AG04450 (cell line): ENCODE measurements at regions not wholly inside any gene's neighbourhood (a gene's known extent, or its start where the extent isn't known, plus 50 kb on each side); places are given as distances from the start of the nearest gene placed in this dataset.

ENCODE experiments used
- CTCF ChIA-PET: fragments of 300-600, 350-600 bp; formaldehyde crosslinking; extraction: SDS; loops from one replicate; lab custom pipeline; 2022; ENCODE audit warnings: antibody characterized with exemption, inconsistent platforms; lab: Charles Lee
- POLR2A ChIA-PET: fragments of 350-600 bp; formaldehyde crosslinking; extraction: SDS; loops from one replicate; lab custom pipeline; 2021; ENCODE audit warnings: antibody characterized with exemption, inconsistent platforms; lab: Yijun Ruan, JAX
- DNase-seq: peaks from one replicate; pipeline ENCODE4 v3.0.0-alpha.2; 2011; ENCODE audit warnings: low read depth, low spot score
- H3K27ac ChIP-seq: one replicate; pipeline ENCODE4 v1.5.1; 2012; ENCODE audit warnings: low read depth, low read length, control low read depth
- H3K27me3 ChIP-seq: one replicate; pipeline ENCODE4 v1.6.0; 2012; ENCODE audit warnings: low read length; ENCODE audit not compliant: control insufficient read depth, insufficient read depth
- H3K4me3 ChIP-seq: 2 replicates; pipeline ENCODE4 v1.5.1; 2011; ENCODE audit warnings: mild to moderate bottlenecking, low read depth, low read length, control low read depth
- H3K9me3 ChIP-seq: 2 replicates; pipeline ENCODE4 v1.5.1; 2012; ENCODE audit warnings: low read length; ENCODE audit not compliant: control insufficient read depth, insufficient read depth
- CTCF ChIP-seq: IDR thresholded peaks from 2 replicates; pipeline ENCODE4 v1.5.1; 2011; ENCODE audit warnings: low read depth, low read length, control low read depth, inconsistent platforms

GRCh38 chr11:98137437-98137836 lies 883.3 kb upstream of the CNTN5 start:
- no peak for DNase-seq

GRCh38 chr11:98143661-98144060 lies 877.1 kb upstream of the CNTN5 start:
- H3K27me3 ChIP-seq = no peaks in the 10 kb centered on the region
- ChIA-PET CTCF (no interaction called here), POLR2A (no interaction called here)
- no peak for DNase-seq
- H3K27ac ChIP-seq = no peak overlapping the region
- H3K4me3 ChIP-seq = no peak overlapping the region
- H3K9me3 ChIP-seq = peaks cover 7% of the 10 kb centered on the region; the same call in 1 of the 2 replicates
- no peak for TF ChIP-seq CTCF

More at GRCh38 chr11:98137437-98137836, 883.3 kb upstream of the CNTN5 start:
- TF ChIP-seq CTCF = no peak
- ChIA-PET POLR2A (no interaction called here), CTCF (no interaction called here)
- Histone ChIP-seq H3K27ac (no peak overlapping the region), H3K4me3 (no peak overlapping the region), H3K27me3 (no peaks in the 10 kb centered on the region), H3K9me3 (no peaks in the 10 kb centered on the region)

- no peak for TF ChIP-seq CTCF
- CTCF ChIA-PET = no interaction called here
Measured at GRCh38 chr11:98153752-98154151, 867.0 kb upstream of the CNTN5 start.

GRCh38 chr11:98155696-98156095 lies 865.1 kb upstream of the CNTN5 start:
- H3K27me3 ChIP-seq = no peaks in the 10 kb centered on the region
- DNase-seq = no peak
- no peak overlapping the region for H3K27ac ChIP-seq
- no peak for TF ChIP-seq CTCF
- CTCF ChIA-PET = no interaction called here
- POLR2A ChIA-PET = no interaction called here
- H3K9me3 ChIP-seq = peaks cover 7% of the 10 kb centered on the region
- H3K4me3 ChIP-seq = no peak overlapping the region

More at GRCh38 chr11:98153752-98154151, 867.0 kb upstream of the CNTN5 start:
- Histone ChIP-seq H3K9me3 (peaks cover 7% of the 10 kb centered on the region), H3K4me3 (no peak overlapping the region), H3K27ac (no peak overlapping the region), H3K27me3 (no peaks in the 10 kb centered on the region)
- POLR2A ChIA-PET = no interaction called here
- no peak for DNase-seq

GRCh38 chr11:98177925-98178324 lies 842.8 kb upstream of the CNTN5 start:
- TF ChIP-seq CTCF = no peak
- no peak for DNase-seq
- ChIA-PET CTCF (no interaction called here), POLR2A (no interaction called here)
- Histone ChIP-seq H3K9me3 (peaks cover 11% of the 10 kb centered on the region), H3K4me3 (no peak overlapping the region), H3K27ac (no peak overlapping the region), H3K27me3 (no peaks in the 10 kb centered on the region)
